ENCODE measurements at regions not wholly inside any gene's neighbourhood (a gene's known extent, or its start where the extent isn't known, plus 50 kb on each side); places are given as distances from the start of the nearest gene placed in this dataset.

DNA sequence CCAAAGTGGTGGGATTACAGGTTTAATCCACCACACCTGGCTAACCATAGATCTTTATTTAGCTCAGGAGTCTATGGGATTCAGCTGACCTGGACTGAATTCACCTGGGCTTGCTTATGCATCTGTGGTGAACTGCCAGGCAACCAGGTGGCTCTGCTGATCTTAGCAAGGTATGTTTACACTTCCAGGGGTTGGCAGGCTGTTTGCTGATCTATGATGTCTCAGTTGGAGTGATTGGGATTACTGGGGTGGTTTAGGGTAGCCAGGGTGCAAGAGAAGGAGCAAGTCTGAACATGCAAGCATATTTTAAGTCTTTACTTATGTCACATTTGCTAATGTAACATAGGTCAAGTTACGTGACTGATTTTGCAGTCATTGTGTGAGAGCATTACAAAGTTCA, 63.6 kb upstream of the JAK2 start:
- DNase-seq (ENCODE audit: low spot score) = no peak

GRCh38 chr9:4922101-4922500, 63.0 kb upstream of the JAK2 start:
- no peak for DNase-seq (ENCODE audit: low spot score)

DNA sequence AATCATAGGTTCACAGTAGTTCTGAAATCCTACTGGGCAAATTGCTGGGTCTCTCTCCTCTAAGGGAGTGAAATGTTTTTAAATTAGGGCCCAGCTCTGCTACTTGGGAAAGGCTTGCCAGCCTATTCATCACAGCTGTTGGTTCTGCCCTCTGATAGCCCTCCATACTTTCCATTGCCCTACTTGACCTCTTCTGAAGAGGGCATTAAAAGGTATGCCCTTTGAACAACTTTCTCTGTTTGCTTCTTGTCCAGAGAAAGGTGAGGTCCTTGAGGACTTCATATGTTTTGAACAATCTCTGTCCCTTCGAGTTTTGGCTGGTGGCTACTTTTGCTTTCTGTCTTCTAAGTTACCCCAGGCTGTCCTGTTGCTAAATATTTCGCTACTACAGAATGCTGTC, 62.3 kb upstream of the JAK2 start:
- no peak for DNase-seq (ENCODE audit: low spot score)

DNA sequence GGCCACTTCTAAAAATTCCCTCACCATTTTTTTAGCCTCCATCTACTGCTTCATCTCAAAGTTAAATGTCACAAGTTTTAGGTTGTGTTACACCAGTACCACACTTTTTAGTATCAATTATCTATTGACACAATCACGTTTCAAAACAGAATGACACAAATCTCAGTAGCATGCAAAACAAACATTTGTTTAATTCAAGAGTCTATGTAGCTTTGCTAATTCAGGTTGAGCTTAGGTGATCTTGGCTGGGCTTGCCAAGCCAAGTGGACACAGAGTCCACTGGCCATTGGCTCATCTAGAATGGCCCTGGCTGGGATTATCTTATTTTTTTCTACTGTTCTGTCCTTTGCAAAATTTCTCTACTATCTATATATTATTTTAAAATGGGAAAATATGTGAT, 61.9 kb upstream of the JAK2 start:
- no peak for DNase-seq (ENCODE audit: low spot score)

DNA sequence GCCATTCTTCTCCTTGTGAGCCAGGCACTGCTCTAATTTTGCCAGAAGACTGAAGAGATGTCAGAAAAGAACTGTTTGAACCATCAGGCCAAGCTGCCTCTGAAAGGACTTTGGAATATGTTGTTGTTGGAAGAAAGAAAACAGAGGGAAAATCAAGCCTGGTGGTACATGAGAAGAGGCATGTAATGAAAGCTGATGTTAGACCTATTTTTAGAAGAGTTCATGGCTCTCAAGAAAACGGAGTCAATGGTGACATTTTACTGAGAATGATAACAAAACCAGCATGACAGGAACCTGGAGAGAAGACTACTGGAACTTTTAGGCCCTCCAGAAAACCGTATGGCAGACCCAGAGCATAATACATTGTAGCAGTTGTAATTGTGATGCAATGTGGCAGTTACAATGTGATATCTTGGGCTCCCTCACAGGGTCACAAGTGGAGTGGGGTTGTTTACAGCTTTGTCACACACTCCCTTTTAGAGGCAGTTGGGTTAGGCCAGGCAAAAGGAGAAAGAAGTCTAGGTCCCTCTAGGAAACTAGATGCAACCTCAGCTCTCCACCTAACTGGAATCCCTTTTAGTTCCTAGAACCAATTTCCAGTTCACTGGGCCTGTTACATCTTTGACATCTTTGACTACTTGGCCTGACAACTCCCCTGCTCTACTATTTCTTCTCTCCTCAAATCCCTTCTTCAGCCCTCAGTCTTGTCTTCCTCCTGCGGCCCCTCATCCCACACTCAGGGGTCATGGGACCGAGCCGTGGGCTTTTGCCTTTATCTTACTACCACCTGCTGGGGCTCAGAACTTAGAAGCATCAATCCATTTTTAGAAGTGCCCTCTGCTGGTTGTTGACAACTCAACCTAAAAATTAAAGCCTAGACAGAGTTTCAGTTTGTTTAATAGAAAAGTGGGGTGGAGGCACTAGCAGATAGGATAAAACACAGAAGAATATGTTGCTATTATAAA, 61.2 kb upstream of the JAK2 start:
- DNase-seq (ENCODE audit: low spot score) = peak; percentile 7

- no peak for DNase-seq (ENCODE audit: low spot score)
Observed at GRCh38 chr9:4926239-4926638, 58.8 kb upstream of the JAK2 start.

DNA sequence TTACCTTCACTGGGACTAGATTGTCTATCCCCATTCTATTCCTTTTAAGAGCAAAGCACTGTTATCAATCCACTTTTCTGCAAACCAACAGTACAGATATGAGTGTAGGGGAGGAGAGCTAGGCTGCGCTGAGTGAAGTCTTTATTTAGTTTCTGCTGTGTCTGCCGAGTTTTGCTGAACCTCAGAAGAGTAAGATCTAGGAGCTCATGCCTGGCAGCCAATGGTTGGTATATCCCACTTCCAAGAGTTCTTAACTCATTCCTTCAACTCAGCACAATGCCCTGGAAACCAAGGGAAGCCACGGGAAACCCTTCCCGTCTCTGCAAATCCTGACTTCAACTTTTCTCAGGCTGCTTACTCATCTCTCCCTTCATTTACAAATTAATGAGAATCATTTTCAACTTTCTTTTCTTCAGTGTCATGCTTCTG, 58.0 kb upstream of the JAK2 start:
- DNase-seq (ENCODE audit: low spot score) = no peak

- no peak for DNase-seq (ENCODE audit: low spot score)
Observed at GRCh38 chr9:4927701-4928100, 57.4 kb upstream of the JAK2 start.

DNA sequence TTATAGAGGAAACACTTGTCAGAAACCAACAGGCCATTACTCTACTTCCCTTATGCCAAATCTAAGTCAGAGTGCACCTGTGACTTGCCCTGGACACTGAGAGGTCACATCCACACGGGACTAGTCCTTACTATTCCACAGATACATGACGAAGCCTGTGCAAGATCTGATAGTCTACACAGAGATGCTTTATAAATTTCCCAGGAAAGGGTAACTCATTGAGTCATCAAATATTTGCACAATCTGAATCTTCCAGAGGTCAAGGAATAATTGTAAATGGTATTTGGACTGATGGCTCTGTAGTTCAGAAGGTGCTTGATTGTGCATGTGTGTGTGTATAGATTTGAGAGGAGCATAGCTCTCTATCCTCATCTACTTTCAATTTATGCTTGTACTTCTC, 55.2 kb upstream of the JAK2 start:
- no peak for DNase-seq (ENCODE audit: low spot score)

GRCh38 chr9:4932681-4933080, 52.4 kb upstream of the JAK2 start:
- no peak for DNase-seq (ENCODE audit: low spot score)

DNA sequence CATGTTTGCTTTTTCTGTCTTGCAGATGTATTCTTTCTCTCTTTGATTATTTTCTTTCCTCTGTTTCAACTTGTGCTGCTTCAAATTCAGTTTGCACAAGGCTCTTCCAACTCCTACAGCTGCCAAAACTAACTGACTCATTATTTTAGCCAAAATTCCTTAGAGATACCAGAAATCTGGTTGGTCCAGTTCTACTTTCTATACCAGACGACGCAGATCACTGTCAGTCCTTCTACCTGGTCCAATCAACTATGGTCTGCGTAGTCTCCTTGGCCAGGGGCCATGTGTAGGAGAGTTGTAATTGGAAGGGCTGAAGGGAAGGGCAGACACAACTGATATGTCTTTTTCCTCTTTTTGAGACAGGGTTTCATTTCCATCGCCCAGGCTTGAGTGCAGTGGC, 51.9 kb upstream of the JAK2 start:
- DNase-seq (ENCODE audit: low spot score) = no peak

DNA sequence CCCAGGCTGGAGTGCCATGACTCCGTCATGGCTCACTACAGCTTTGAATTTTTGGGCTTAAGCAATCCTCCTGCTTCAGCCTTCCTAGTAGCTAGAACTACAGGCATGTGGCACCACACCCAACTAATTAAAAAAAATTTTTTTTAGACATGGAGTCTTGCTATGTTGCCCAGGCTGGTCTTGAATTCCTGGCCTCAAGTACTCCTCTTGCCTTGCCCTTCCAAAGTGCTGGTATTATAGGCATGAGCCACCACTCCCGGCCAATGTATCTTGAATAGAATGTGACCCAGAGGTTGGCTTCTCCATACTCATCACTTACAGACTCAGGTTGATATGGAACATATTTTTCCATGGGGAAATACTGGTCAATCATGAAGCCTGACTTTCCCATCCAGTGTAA, 51.2 kb upstream of the JAK2 start:
- no peak for DNase-seq (ENCODE audit: low spot score)

GRCh38 chr9:4935001-4935672, 49.9 kb upstream of the JAK2 start:
- DNase-seq (ENCODE audit: low spot score) = no peak
